ENCODE measurements at regions not wholly inside any gene's neighbourhood (a gene's known extent, or its start where the extent isn't known, plus 50 kb on each side); places are given as distances from the start of the nearest gene placed in this dataset.

- intact Hi-C loops (cut with DNase I), result no loop called here
- no peaks in the 10 kb centered on the region for H3K27me3 ChIP-seq (ENCODE audit: control insufficient read depth, insufficient read depth, low read length)
- TF ChIP-seq CTCF (IDR thresholded peaks at IDR 0.05; ENCODE audit: borderline replicate concordance, extremely low read depth, insufficient read depth), result no peak
- H3K4me3 ChIP-seq (ENCODE audit: low read length in 3 of 3), result no peak overlapping the region
- H3K4me1 ChIP-seq (ENCODE audit: control insufficient read depth in 2 of 3, insufficient read depth in 2 of 3, low read depth in 1 of 3, low read length in 3 of 3), result no peaks in the 10 kb centered on the region
- DNase-seq, result no peak
- H3K27ac ChIP-seq (ENCODE audit: low read depth in 2 of 2, low read length in 2 of 2), result no peak overlapping the region
- no peak overlapping the region for H3K9ac ChIP-seq (ENCODE audit: low read length in 3 of 3)
- no peak for FAIRE-seq
- no peaks in the 10 kb centered on the region for H3K36me3 ChIP-seq (ENCODE audit: control insufficient read depth in 2 of 3, insufficient read depth in 3 of 3, low read length in 3 of 3)
- H3K9me3 ChIP-seq (ENCODE audit: control insufficient read depth in 2 of 3, insufficient read depth in 1 of 3, low read length in 3 of 3), result no peaks in the 10 kb centered on the region
These were observed 95.7 kb downstream of the RBFOX3 start for GRCh38 chr17:79515110-79515509.

GRCh38 chr17:79513820-79514535 lies 96.9 kb downstream of the RBFOX3 start:
- Histone ChIP-seq H3K36me3 (ENCODE audit: control insufficient read depth in 2 of 3, insufficient read depth in 3 of 3, low read length in 3 of 3) (no peaks in the 10 kb centered on the region), H3K4me1 (ENCODE audit: control insufficient read depth in 2 of 3, insufficient read depth in 2 of 3, low read depth in 1 of 3, low read length in 3 of 3) (no peaks in the 10 kb centered on the region), H3K27ac (ENCODE audit: low read depth in 2 of 2, low read length in 2 of 2) (no peak overlapping the region), H3K9me3 (ENCODE audit: control insufficient read depth in 2 of 3, insufficient read depth in 1 of 3, low read length in 3 of 3) (no peaks in the 10 kb centered on the region), H3K27me3 (ENCODE audit: control insufficient read depth, insufficient read depth, low read length) (no peaks in the 10 kb centered on the region), H3K9ac (ENCODE audit: low read length in 3 of 3) (no peak overlapping the region), H3K4me3 (ENCODE audit: low read length in 3 of 3) (no peak overlapping the region)
- FAIRE-seq, result no peak
- no peak for TF ChIP-seq CTCF (IDR thresholded peaks at IDR 0.05; ENCODE audit: borderline replicate concordance, extremely low read depth, insufficient read depth)
- DNase-seq, result no peak
- intact Hi-C loops (cut with DNase I), result no loop called here

- FAIRE-seq, result no peak
These were observed 97.6 kb downstream of the RBFOX3 start for GRCh38 chr17:79513206-79513605.

More at GRCh38 chr17:79513206-79513605, 97.6 kb downstream of the RBFOX3 start:
- no peak for DNase-seq
- no peaks in the 10 kb centered on the region for H3K9me3 ChIP-seq (ENCODE audit: control insufficient read depth in 2 of 3, insufficient read depth in 1 of 3, low read length in 3 of 3)
- H3K27ac ChIP-seq (ENCODE audit: low read depth in 2 of 2, low read length in 2 of 2), result no peak overlapping the region
- no peaks in the 10 kb centered on the region for H3K4me1 ChIP-seq (ENCODE audit: control insufficient read depth in 2 of 3, insufficient read depth in 2 of 3, low read depth in 1 of 3, low read length in 3 of 3)
- intact Hi-C loops (cut with DNase I), result no loop called here
- no peak overlapping the region for H3K4me3 ChIP-seq (ENCODE audit: low read length in 3 of 3)
- H3K9ac ChIP-seq (ENCODE audit: low read length in 3 of 3), result no peak overlapping the region
- TF ChIP-seq CTCF (IDR thresholded peaks at IDR 0.05; ENCODE audit: borderline replicate concordance, extremely low read depth, insufficient read depth), result no peak
- no peaks in the 10 kb centered on the region for H3K27me3 ChIP-seq (ENCODE audit: control insufficient read depth, insufficient read depth, low read length)
- H3K36me3 ChIP-seq (ENCODE audit: control insufficient read depth in 2 of 3, insufficient read depth in 3 of 3, low read length in 3 of 3), result no peaks in the 10 kb centered on the region

All from kidney (tissue), 13 donors.